T follicular helper cell (primary cell): ENCODE measurements at regions not wholly inside any gene's neighbourhood (a gene's known extent, or its start where the extent isn't known, plus 50 kb on each side); places are given as distances from the start of the nearest gene placed in this dataset.
"Not testable (repeated sequence)": the region's sequence is repeated elsewhere in the genome, so short reads cannot be mapped to it uniquely, and the experiment has no call there.

Source experiments
- DNase-seq: peaks from one replicate; pipeline ENCODE4 v3.0.0-alpha.2; 2020; ENCODE audit warnings: low read depth

GRCh38 chr1:116297495-116298212, 75.4 kb upstream of the ATP1A1 start:
- DNase-seq, result no peak

- DNase-seq, result not testable (repeated sequence)
These were observed 74.8 kb upstream of the ATP1A1 start for GRCh38 chr1:116298213-116298579.

DNA sequence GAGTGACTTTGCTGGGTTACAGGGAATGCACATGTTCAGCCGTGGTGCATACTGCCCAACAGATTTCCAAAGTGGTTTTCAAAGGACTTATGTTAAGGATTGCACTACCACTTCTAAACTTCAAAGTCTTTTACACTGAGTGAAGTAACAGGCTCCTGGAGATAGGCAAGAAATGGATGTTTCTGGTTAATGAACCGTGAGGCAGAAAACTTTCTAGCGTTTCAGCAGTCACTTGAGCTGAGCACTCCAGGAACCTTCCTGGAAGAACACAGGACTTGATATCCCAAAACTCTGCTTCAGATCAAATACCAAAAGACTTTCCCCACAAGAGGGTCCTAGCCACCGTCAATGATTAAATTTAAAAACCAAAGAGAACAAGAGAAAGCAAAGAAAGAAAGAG, 74.3 kb upstream of the ATP1A1 start:
- no peak for DNase-seq

DNA sequence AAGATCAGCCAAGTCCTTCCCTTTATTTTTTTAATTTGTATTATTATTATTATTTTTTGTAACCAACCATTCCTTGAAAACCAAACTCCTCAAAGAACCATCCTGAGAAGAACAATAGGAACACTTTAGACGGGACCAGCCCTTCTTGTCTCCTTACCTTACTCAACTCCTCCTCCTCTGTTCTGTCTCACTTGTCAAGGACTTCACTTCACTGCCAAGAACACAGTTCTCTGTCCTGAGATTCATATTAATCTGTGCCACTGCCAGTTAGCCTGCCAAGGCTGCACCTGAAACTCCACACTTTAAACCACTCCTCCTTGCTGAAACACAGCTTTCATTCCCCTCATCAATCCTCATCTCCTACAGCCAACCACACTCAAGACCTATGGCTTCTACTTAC, 73.8 kb upstream of the ATP1A1 start:
- DNase-seq, result no peak

GRCh38 chr1:116302281-116302680, 70.8 kb upstream of the ATP1A1 start:
- no peak for DNase-seq

- DNase-seq, result no peak
These were observed 66.9 kb upstream of the ATP1A1 start for GRCh38 chr1:116306102-116306501.

DNA sequence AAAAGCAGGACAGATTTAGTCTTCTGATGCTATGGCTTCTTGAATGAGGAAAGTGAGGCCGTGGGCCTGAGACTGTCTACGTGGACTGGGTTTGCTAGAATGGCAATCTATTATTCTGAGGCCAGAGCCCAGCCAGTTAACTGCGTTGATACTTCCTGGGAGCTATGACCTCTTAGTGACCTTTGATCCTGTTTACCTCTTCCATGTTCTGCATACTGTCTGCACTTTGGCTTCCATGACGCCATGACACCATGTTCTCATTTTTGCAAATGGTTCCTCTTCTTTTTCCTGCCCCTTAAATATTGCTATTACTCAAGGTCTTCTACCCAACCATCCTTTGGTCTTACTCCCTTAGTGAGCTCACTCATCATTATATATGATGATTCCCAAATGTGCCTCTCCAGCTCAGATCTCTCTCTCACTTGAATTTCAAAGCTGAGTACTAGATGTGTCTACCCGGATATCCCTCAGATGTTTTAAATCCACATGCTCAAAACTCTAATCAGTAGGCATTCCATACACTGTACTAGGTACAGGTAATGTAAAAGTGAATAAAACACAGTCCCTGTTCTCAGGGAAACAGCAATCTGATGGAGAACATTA, 66.1 kb upstream of the ATP1A1 start:
- DNase-seq, result no peak

DNA sequence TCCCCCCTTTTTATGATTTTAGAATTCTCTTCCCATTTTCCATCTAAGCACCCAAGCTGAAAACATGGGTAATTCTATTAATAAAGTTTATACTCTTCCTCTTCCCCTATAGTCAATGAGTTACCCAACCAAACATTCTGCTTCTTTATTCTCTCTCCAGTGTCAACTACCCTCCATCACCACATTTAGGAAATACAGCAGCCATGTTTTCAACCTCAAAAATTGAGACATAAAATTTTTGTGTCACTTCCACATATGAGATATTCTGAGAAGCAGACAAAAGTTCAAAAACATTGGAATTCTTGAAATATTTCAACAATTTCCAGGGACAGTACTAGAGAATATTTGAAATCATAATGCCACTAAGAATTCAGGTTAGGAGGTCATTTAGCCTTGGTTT, 64.8 kb upstream of the ATP1A1 start:
- no peak for DNase-seq

GRCh38 chr1:116309090-116309870, 63.8 kb upstream of the ATP1A1 start:
- no peak for DNase-seq

DNA sequence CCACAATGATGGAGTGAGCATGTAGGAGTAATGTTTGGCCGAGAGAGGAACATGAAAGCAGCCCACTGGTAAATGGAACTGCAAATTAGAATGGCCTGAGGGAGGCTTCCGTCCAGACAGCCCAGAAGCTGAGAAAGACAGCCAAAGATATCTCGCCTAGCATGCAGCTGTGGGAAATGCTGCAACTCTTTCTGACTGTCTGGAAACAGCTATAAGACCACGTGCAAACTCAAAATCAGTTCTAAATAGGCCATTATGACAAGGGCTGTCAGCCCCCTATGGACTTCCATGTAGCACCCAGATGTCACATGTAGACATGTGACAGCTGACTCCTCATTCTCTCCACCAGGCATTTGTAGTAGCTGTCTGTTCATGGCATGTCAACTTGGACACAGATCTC, 62.9 kb upstream of the ATP1A1 start:
- no peak for DNase-seq

DNA sequence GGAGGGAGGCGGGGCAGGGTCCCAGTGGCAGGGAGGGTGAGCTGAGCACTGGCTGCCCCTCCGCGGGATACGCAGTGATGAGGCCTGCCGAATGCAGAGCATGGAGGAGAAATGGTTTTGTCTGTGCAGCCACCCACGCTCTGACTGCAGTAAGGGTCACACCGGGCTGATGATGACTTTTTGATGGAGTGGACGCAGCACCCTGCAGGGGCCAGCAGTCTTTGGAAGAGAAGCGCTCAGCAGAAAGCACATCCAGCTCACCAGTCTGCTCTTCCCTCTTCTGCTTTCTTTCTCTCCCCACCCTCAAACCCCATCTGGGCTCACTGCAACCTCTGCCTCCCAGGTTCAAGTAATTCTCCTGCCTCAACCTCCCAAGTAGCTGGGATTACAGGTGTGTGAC, 61.9 kb upstream of the ATP1A1 start:
- DNase-seq, result no peak

DNA sequence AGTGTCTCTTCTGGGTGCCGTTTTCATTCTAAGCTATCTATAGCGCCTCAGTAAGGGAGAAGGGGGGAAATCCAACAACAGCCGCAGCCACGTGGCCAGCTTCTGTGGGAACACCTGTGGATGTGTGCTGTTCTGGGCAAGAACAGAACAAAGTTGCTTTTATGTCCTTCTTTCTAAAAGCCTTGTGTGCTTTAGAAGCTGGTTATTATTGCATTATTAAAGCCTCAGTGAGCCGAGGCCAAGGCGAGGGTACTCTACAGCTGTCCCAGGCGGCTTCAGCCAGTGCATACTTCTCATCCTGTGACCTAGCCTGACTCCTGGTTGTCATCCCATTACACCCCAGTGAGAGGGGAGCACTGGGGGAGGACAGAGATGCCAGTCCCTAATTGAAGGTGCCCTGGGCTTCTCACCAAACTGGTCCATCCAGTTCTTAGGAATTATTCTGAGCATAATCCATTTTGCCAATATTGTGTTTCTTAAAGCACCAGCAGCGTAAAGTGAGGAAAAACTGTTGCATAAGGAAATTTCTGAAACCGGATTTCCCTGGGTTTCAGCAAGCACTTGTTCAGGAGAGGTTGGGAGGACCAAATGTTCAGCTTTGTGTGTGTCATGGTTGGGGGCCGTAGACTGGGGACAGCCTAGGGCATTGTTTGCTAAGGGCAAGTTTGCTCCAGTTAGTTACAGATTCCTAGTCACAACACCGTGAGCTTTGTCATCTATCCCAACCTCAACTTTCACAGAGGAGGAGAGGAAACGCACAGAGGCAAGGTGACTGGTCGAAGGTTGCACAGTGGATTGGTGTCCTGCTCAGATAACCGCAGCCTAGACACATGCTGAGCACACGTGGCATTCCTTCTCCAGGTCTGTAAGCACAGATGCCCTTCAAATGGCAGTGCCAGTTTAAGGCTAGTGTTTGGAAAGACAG, 61.0 kb upstream of the ATP1A1 start:
- DNase-seq, result no peak

DNA sequence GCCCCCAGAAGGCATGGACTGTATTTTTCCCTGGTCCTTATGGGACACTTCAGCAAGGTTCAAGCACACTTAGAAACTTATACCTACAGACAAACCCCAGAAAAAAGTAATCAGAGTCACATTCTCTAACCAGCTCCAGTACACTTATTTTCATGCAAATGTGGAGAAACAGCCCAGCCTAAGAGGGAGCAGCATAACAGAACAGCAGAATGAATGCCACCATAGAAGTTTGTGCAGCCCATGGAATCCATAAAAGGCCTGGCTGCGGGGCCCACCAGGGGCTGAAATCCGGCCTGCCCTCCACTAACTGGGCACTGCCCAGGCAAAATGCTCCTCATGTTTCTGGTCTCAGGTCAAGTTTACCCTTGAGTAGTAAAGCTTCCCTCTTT, 60.4 kb upstream of the ATP1A1 start:
- no peak for DNase-seq

GRCh38 chr1:116313776-116314175, 59.3 kb upstream of the ATP1A1 start:
- no peak for DNase-seq

- no peak for DNase-seq
These were observed 58.6 kb upstream of the ATP1A1 start for GRCh38 chr1:116314305-116314919.

DNA sequence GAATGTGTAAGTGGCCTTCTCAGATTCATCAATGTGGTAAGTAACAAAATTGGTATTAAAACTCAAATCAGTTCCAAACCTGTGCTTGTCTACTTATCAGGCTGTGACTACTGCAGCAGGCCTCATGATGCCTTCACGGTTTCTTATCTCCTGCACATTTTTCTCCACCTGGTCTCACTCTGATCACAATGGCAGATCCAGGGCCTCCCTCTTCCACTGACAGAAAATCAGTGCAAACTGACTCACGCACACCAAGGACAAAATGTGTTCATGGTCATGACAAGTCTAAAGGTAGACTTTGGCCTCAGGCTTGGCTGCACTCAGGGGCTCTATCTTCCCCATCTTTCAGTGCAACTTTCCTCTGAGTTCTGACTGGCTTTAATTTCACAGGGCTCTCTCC, 56.7 kb upstream of the ATP1A1 start:
- DNase-seq, result no peak

GRCh38 chr1:116318897-116319296, 54.1 kb upstream of the ATP1A1 start:
- DNase-seq, result no peak

DNA sequence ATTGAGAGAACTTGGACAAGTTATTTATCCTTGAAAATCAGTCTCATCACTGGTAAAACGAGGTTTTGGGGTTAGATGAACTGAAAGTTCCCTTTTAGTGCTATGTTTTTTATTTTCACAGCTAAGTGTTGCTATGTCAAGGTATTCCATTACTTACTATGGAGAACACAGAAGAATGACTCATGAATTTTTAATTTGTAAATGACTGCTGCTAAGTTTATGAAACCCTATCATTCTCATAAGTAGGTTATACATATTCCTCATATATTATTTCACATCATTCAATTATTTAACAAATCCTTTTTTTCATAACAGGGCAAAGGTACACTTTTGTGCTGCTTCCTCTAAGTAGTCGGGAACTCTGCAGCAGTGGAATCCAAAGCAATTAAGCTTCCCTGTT, 52.2 kb upstream of the ATP1A1 start:
- no peak for DNase-seq

DNA sequence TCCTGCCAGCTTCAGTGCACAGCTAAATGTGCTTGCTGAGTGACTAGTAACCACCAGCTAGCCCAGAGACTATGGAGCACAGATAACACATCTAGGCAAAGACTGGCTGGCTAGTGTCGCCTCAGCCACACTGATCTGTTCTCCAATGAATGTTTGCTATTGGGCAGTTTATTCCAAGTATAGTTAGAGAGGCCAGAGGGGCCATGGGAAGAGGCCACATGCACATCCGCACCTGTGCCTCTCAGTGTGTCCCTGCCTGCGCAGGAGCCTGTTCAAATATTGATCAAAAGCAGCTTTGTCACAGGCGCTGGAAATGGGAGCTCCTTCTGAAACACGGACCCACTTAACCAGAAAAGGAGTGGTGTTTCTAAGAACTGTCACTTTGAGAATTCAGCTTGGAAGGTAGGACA, 51.3 kb upstream of the ATP1A1 start:
- no peak for DNase-seq

- DNase-seq, result no peak
These were observed 50.2 kb upstream of the ATP1A1 start for GRCh38 chr1:116322752-116323405.
